MM.1S (cell line): ENCODE measurements at regions not wholly inside any gene's neighbourhood (a gene's known extent, or its start where the extent isn't known, plus 50 kb on each side); places are given as distances from the start of the nearest gene placed in this dataset.

Experiments used
- DNase-seq: peaks from one replicate; pipeline ENCODE4 v3.0.0-alpha.2; 2015
- H2AFZ ChIP-seq: fragments of 300-600 bp; sonication (generic); 2 replicates; pipeline ENCODE4 v1.6.0; 2016; ENCODE audit warnings: antibody characterized with exemption, low read length
- H3F3A ChIP-seq: fragments of 300-600 bp; sonication (generic); 2 replicates; pipeline ENCODE4 v1.6.1; 2016; ENCODE audit warnings: mild to moderate bottlenecking, antibody characterized with exemption, low read length, moderate library complexity, mixed read lengths; ENCODE audit not compliant: insufficient read depth
- H3K27ac ChIP-seq: fragments of 300-600 bp; sonication (generic); 2 replicates; pipeline ENCODE4 v1.5.1; 2016; ENCODE audit warnings: mild to moderate bottlenecking, low read length
- H3K27me3 ChIP-seq: fragments of 300-600 bp; sonication (generic); replicated peaks from 2 replicates; pipeline ENCODE4 v1.6.0; 2016; ENCODE audit warnings: low read length; ENCODE audit not compliant: insufficient read depth
- H3K36me3 ChIP-seq: fragments of 300-600 bp; sonication (generic); replicated peaks from 2 replicates; pipeline ENCODE4 v1.6.1; 2016; ENCODE audit warnings: mild to moderate bottlenecking, low read length, mixed read lengths; ENCODE audit not compliant: insufficient read depth
- H3K4me1 ChIP-seq: fragments of 300-600 bp; sonication (generic); 2 replicates; pipeline ENCODE4 v1.6.1; 2016; ENCODE audit warnings: low read length, mixed read lengths
- H3K4me2 ChIP-seq: fragments of 300-600 bp; sonication (generic); 2 replicates; pipeline ENCODE4 v1.6.0; 2016; ENCODE audit warnings: low read depth, low read length
- H3K4me3 ChIP-seq: fragments of 300-600 bp; sonication (generic); 2 replicates; pipeline ENCODE4 v1.5.1; 2016; ENCODE audit warnings: low read length, mixed read lengths
- H3K79me2 ChIP-seq: fragments of 300-600 bp; sonication (generic); 2 replicates; pipeline ENCODE4 v1.6.1; 2016; ENCODE audit warnings: mixed run types, low read length, mixed read lengths
- H3K9ac ChIP-seq: fragments of 300-600 bp; sonication (generic); 2 replicates; pipeline ENCODE4 v1.6.1; 2016; ENCODE audit warnings: low read length, mixed read lengths
- H3K9me2 ChIP-seq: fragments of 300-600 bp; sonication (generic); replicated peaks from 2 replicates; pipeline ENCODE4 v1.6.1; 2016; ENCODE audit warnings: mild to moderate bottlenecking, low read length, mixed read lengths; ENCODE audit not compliant: insufficient read depth
- H3K9me3 ChIP-seq: fragments of 300-600 bp; sonication (generic); replicated peaks from 2 replicates; pipeline ENCODE4 v1.6.1; 2016; ENCODE audit warnings: mild to moderate bottlenecking, low read length, mixed read lengths; ENCODE audit not compliant: insufficient read depth
- H4K20me1 ChIP-seq: fragments of 300-600 bp; sonication (generic); 2 replicates; pipeline ENCODE4 v1.6.1; 2016; ENCODE audit warnings: mild to moderate bottlenecking, low read length, moderate library complexity, mixed read lengths; ENCODE audit not compliant: insufficient read depth
- CTCF ChIP-seq: fragments of 300-600 bp; sonication (generic); IDR thresholded peaks from 2 replicates; pipeline ENCODE4 v1.5.1; 2016; ENCODE audit warnings: antibody characterized with exemption, low read length, mixed read lengths
- EZH2 ChIP-seq: fragments of 300-600 bp; sonication (generic); optimal IDR thresholded peaks from 2 replicates; pipeline ENCODE3; 2017; ENCODE audit warnings: low read depth, mild to moderate bottlenecking, antibody characterized with exemption, low read length, mixed read lengths
- EZH2phosphoT487 ChIP-seq: fragments of 300-600 bp; sonication (generic); IDR thresholded peaks from 2 replicates; pipeline ENCODE4 v1.6.1; 2018; ENCODE audit warnings: antibody characterized with exemption, low read length

- Histone ChIP-seq H3K36me3 (no peaks in the 10 kb centered on the region), H3K79me2 (no peaks in the 10 kb centered on the region), H4K20me1 (no peaks in the 10 kb centered on the region), H3K4me3 (no peak overlapping the region), H3K4me2 (no peak overlapping the region), H3F3A (no peaks in the 10 kb centered on the region), H3K27ac (no peak overlapping the region), H3K9ac (no peak overlapping the region), H3K9me2 (no peaks in the 10 kb centered on the region), H3K4me1 (no peaks in the 10 kb centered on the region), H3K27me3 (no peaks in the 10 kb centered on the region), H3K9me3 (no peaks in the 10 kb centered on the region), H2AFZ (no peak overlapping the region)
- no peak for DNase-seq
- TF ChIP-seq EZH2 (no peak), EZH2phosphoT487 (no peak), CTCF (no peak)
Measured at GRCh38 chr1:48076017-48076416, 78.8 kb upstream of the TRABD2B start.

- no peaks in the 10 kb centered on the region for H4K20me1 ChIP-seq
- H3K9me3 ChIP-seq: no peaks in the 10 kb centered on the region
- no peak overlapping the region for H3K27ac ChIP-seq
- no peak overlapping the region for H2AFZ ChIP-seq
- H3K9me2 ChIP-seq: no peaks in the 10 kb centered on the region
- H3F3A ChIP-seq: no peaks in the 10 kb centered on the region
- H3K9ac ChIP-seq: no peak overlapping the region
- H3K4me2 ChIP-seq: no peak overlapping the region
- H3K4me3 ChIP-seq: no peak overlapping the region
- no peaks in the 10 kb centered on the region for H3K36me3 ChIP-seq
- TF ChIP-seq EZH2: no peak
- no peak for TF ChIP-seq CTCF
- TF ChIP-seq EZH2phosphoT487: no peak
- no peaks in the 10 kb centered on the region for H3K4me1 ChIP-seq
- DNase-seq: no peak
- no peaks in the 10 kb centered on the region for H3K27me3 ChIP-seq
- no peaks in the 10 kb centered on the region for H3K79me2 ChIP-seq
Measured at GRCh38 chr1:48073798-48074530, 76.8 kb upstream of the TRABD2B start.

- Histone ChIP-seq H3K36me3 (no peaks in the 10 kb centered on the region), H3K4me3 (no peak overlapping the region), H3K9me2 (no peaks in the 10 kb centered on the region), H3K9ac (no peak overlapping the region), H3K4me1 (no peaks in the 10 kb centered on the region), H3K4me2 (no peak overlapping the region), H3K79me2 (no peaks in the 10 kb centered on the region), H3K27ac (no peak overlapping the region), H3K9me3 (no peaks in the 10 kb centered on the region), H4K20me1 (no peaks in the 10 kb centered on the region), H2AFZ (no peak overlapping the region), H3K27me3 (no peaks in the 10 kb centered on the region), H3F3A (no peaks in the 10 kb centered on the region)
- no peak for DNase-seq
- TF ChIP-seq EZH2phosphoT487 (no peak), EZH2 (no peak), CTCF (no peak)
Measured at GRCh38 chr1:48071513-48071912, 74.3 kb upstream of the TRABD2B start.
